GM13977 (cell line): ENCODE measurements at regions not wholly inside any gene's neighbourhood (a gene's known extent, or its start where the extent isn't known, plus 50 kb on each side); places are given as distances from the start of the nearest gene placed in this dataset.
"Not testable (repeated sequence)": the region's sequence is repeated elsewhere in the genome, so short reads cannot be mapped to it uniquely, and the experiment has no call there.

Experiments
- DNase-seq: peaks from one replicate; pipeline ENCODE4 v3.0.0; 2012; ENCODE audit warnings: low spot score
- in situ Hi-C: fragments of 300-500 bp; cut with MboI; formaldehyde crosslinking; loops from one replicate; pipeline ENCODE4 v1.12.0; 2022; ENCODE audit warnings: low sequenced_read_pairs, low pct_unique_long_range_greater_than_20kb, mixed read lengths, inconsistent platforms; ENCODE audit not compliant: unreplicated experiment
- TF ChIP-seq, protein P1 (sequence below): IDR thresholded peaks from 2 replicates; pipeline ENCODE4 v1.5.1; 2012; ENCODE audit warnings: mild to moderate bottlenecking, control low read depth; ENCODE audit not compliant: insufficient read depth; ENCODE audit errors: extremely low read depth, missing control alignments

DNA sequence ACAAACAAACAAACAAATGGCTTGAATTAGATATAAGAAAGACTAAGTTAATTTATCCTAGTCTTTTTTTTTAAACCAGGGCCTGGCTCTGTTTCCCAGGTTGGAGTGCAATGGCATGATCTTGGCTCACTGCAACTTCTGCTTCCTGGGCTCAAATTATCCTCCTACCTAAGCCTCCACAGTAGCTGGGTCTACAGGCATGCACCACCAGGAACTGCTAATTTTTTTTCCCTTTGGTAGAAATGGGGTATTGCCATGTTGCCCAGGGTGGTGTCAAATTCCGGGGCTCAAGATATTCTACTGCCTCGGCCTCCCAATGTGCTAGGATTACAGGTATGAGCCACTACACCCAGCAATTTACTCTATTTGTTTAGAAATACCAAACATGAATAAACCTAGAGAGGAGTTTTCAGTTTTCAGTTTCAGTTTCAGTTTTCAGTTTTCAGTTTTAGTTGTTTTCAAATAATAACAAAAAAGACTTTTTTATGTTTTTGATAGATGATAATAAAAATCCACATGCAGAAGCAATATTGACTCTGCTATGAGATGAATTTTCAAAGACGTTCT, 817.0 kb downstream of the FLRT2 start:
- in situ Hi-C loops, result no loop called here
- TF ChIP-seq, protein P1, sequence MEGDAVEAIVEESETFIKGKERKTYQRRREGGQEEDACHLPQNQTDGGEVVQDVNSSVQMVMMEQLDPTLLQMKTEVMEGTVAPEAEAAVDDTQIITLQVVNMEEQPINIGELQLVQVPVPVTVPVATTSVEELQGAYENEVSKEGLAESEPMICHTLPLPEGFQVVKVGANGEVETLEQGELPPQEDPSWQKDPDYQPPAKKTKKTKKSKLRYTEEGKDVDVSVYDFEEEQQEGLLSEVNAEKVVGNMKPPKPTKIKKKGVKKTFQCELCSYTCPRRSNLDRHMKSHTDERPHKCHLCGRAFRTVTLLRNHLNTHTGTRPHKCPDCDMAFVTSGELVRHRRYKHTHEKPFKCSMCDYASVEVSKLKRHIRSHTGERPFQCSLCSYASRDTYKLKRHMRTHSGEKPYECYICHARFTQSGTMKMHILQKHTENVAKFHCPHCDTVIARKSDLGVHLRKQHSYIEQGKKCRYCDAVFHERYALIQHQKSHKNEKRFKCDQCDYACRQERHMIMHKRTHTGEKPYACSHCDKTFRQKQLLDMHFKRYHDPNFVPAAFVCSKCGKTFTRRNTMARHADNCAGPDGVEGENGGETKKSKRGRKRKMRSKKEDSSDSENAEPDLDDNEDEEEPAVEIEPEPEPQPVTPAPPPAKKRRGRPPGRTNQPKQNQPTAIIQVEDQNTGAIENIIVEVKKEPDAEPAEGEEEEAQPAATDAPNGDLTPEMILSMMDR, result no peak

DNA sequence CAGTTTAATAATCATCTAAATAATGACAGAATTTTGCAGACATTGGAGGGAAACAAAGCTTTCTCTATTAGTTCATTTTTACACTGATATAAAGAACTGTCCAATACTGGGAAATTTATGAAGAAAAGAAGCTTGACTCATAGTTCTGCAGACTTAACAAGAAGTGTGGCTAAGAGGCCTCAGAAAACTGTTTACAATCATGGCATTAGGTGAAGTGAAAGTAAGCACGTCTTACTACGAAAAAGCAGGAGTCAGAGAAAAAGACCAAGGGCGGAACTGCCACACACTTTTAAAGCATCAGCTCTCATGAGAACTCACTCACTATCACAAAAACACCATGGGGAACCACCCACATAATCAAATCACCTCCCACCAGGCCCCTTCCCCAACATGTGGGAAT, 804.4 kb downstream of the FLRT2 start:
- in situ Hi-C loops, result no loop called here
- TF ChIP-seq, protein P1, result no peak
- no peak for DNase-seq

More for the DNA sequence above, 817.0 kb downstream of the FLRT2 start:
- DNase-seq, result no peak

DNA sequence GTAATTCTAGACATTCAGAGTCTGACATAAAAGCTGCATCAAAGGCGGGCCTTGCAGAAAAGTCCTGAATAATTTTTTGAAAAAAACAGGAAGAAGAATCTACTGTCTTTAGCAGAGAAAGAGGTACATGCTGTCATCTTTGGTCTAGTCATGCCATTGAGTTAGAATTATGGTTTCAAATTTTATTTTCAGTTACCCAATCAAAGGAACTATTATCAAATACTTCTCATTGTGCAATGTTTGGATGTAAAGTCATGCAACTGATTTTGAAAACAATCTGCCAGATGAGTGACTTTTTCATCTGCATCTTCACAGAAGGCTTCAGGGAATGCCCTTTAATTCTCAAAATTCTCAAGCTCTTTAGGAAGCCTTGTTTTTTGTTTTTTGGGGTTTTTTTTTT, 803.5 kb downstream of the FLRT2 start:
- TF ChIP-seq, protein P1, result no peak
- in situ Hi-C loops, result no loop called here
- no peak for DNase-seq

DNA sequence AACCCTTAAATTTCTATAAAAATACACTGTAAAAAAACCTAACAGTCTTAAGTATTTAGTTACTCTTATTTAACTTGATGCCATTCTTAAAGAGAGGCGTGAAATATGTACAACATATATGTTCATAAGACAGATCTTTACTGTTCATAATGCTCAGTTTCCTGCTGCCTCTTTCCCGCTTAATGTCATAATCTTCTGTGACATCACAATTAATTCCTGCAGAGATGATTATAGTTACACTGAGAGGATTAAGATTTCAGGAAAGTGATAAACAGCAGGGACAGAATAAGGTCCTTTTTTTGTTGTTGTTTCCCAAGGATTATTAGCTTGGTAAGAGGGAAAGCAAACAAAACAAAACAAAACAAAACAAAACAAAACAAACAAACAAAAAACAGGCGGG, 801.4 kb downstream of the FLRT2 start:
- TF ChIP-seq, protein P1, result no peak
- no peak for DNase-seq
- in situ Hi-C loops, result no loop called here

DNA sequence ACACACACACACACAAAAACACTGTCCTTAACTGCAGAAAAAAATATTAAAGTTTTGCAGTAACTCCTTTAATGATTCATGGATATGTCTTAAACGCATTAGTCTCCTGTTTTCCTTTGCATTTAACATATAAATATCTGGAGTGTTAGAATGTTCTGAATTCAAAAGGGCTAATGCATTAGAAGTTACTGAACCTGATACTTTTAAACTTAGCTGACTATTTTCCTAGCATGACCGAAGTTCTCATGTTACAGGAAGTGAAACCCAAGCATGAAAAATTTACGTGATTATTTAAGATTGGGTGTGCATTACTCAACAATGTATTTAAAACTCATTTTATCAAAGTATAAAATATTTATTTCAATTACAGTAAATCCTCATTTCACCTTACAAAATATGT, 791.2 kb downstream of the FLRT2 start:
- TF ChIP-seq, protein P1, result no peak
- in situ Hi-C loops, result no loop called here
- DNase-seq, result no peak

DNA sequence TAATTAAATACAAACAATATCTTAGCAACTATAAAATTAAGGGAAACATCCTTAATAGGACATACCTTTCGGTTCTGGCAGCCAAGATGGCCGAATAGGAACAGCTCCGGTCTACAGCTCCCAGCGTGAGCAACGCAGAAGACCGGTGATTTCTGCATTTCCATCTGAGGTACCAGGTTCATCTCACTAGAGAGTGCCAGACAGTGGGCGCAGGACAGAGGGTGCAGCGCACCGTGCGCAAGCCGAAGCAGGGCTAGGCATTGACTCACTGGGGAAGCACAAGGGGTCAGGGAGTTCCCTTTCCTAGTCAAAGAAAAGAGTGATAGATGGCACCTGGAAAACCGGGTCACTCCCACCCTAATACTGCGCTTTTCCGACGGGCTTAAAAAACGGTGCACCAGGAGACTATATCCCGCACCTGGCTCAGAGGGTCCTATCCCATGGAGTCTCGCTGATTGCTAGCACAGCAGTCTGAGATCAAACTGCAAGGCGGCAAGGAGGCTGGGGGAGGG, 782.3 kb downstream of the FLRT2 start:
- DNase-seq, in situ Hi-C loops: not testable (repeated sequence)

DNA sequence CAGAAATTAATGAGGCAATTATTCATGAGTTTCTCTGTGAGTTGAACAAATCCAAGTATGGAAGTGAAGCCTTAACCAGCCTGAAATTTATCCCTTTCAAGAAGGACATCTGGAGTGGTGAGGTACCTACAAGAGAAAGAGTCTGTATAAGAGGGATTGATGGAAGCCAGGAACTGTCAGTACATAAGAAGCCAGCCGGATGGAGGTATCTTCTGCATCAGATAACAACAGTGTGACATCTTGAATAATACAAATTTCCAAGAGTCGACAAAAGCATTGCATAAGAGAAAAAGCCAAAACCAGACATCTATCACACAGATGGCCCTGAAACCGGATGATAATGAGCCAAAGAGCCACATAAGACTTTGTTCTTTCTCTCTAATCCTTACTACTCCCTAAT, 781.2 kb downstream of the FLRT2 start:
- in situ Hi-C loops, result no loop called here
- no peak for DNase-seq
- TF ChIP-seq, protein P1, result no peak
